Activated T-helper 2 cell treated with anti-CD3 and anti-CD28 coated beads, Interferon-gamma antibody, Interleukin-2, Interleukin-4, amounts not matched to agents 10 μg/mL and 5 μg/mL and 100 μg/mL, durations not matched to agents 14 hours and 24 hours and 36 hours (primary cell): ENCODE measurements at regions not wholly inside any gene's neighbourhood (a gene's known extent, or its start where the extent isn't known, plus 50 kb on each side); places are given as distances from the start of the nearest gene placed in this dataset.

Source experiments
- DNase-seq: peaks from one replicate; pipeline ENCODE4 v3.0.0; 2021; ENCODE audit warnings: low spot score
- H3K27ac Mint-ChIP-seq: one replicate; pipeline ENCODE4 v1.8.0; 2021; ENCODE audit warnings: mixed read lengths
- H3K27me3 Mint-ChIP-seq: one replicate; pipeline ENCODE4 v1.8.0; 2021; ENCODE audit warnings: low read depth, mixed read lengths
- H3K36me3 Mint-ChIP-seq: one replicate; pipeline ENCODE4 v1.8.0; 2021; ENCODE audit warnings: low read depth, mixed read lengths
- H3K4me1 Mint-ChIP-seq: one replicate; pipeline ENCODE4 v1.8.0; 2021; ENCODE audit warnings: low read depth, mixed read lengths
- H3K4me3 Mint-ChIP-seq: one replicate; pipeline ENCODE4 v1.8.0; 2021; ENCODE audit warnings: low read depth, mild to moderate bottlenecking, moderate library complexity, mixed read lengths
- H3K9me3 Mint-ChIP-seq: one replicate; pipeline ENCODE4 v1.8.0; 2021; ENCODE audit warnings: mixed read lengths
- intact Hi-C: fragments of 100-400 bp; cut with micrococcal nuclease; formaldehyde crosslinking; loops from one replicate; pipeline ENCODE4 v1.15.1; 2023

DNA sequence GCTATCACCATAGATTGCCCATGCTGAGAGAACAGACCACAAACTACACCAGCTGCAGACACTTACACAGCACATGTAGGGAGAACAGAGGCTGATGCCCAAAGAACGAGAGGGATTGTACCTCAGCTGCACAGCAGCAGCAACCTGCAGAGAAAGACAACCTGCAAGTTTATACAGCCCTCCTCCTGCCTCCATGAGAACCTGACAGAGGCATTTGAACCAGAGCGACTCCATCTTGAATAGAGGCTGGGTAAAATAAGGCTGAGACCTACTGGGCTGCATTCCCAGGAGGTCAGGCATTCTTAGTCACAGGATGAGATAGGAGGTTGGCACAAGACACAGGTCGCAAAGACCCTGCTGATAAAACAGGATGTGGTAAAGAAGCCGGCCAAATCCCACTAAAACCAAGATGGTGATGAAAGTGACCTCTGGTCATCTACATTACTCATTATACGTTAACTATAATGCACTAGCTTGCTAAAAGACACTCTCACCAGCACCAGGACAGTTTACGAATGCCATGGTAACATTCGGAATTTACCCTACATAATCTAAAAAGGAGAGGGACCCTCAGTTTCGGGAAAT is 262.4 kb upstream of the HMGA2 start:
- intact Hi-C loops = no loop called here
- Mint-ChIP-seq H3K27ac (no peak overlapping the region), H3K4me3 (no peak overlapping the region), H3K36me3 (no peaks in the 10 kb centered on the region), H3K4me1 (peaks cover 2% of the 10 kb centered on the region), H3K9me3 (no peaks in the 10 kb centered on the region), H3K27me3 (peaks cover 12% of the 10 kb centered on the region)
- no peak for DNase-seq

DNA sequence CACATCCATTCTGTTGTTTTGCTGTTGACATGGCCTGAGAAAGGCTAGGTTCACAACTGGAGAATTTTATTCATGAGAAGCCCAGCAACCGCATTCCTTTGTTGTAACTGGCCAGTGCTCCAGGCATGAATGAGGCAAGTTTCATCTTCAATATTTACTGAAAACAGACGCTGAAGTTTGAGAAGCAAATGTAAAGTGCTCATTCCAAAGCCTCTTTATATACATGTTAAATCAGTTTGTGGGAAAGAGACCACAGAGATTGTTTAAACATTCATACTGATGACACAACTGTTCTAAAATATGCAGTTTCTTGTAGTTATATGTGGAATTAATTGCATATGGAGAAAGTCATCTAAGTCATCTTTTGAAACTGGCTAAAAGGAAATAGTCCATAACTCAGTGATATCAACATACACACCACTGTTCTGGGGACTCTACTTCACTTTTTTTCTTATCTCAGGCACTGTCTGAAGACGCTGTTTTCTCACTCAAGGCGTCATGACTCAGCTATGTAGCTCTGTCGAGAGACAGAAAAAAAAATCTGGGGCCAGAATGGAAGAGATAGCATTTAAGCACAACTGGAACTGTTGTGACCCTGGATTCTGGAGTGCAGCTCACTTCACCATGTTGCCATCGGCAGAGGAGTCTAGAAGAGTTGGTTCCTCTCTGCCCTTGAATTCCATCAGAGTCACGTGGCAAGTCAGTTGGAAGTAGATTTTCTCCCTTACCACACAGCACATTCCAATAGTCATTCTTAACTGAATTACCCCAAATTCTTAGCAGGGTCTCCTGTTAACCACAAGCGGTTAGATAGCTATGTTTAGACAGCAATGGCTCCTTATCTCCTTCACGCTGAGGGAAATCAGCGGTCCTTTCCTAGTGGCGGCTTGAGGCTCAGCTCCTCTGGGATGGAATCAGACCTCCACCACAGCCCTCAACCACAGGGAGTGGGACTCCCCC is 258.4 kb upstream of the HMGA2 start:
- Mint-ChIP-seq H3K9me3 (no peaks in the 10 kb centered on the region), H3K27ac (no peak overlapping the region), H3K4me3 (no peak overlapping the region), H3K4me1 (no peaks in the 10 kb centered on the region), H3K36me3 (no peaks in the 10 kb centered on the region), H3K27me3 (peaks cover 14% of the 10 kb centered on the region)
- DNase-seq = no peak
- intact Hi-C loops = no loop called here

DNA sequence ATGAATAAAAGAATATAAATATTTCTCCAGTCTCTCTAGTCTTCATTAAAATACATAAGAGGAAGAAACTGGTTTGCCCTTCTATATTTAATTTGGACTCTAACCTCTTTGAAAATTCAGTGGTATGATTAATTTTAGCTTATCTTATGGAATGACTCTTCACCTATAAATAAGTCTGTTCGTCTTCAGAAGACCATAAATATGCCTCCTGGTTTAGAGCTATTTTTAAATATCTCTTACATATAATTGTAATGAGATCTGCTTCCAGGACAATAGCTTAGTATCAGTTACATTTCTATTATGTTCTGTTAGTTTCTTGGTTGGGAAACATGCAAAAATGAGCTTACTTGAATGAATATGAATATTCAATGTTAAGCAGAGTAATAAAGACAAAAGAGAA is 257.5 kb upstream of the HMGA2 start:
- DNase-seq = no peak
- no peak overlapping the region for H3K27ac Mint-ChIP-seq
- no peak overlapping the region for H3K4me3 Mint-ChIP-seq
- no peaks in the 10 kb centered on the region for H3K4me1 Mint-ChIP-seq
- peaks cover 14% of the 10 kb centered on the region for H3K27me3 Mint-ChIP-seq
- intact Hi-C loops = no loop called here
- H3K9me3 Mint-ChIP-seq = no peaks in the 10 kb centered on the region
- H3K36me3 Mint-ChIP-seq = no peaks in the 10 kb centered on the region

DNA sequence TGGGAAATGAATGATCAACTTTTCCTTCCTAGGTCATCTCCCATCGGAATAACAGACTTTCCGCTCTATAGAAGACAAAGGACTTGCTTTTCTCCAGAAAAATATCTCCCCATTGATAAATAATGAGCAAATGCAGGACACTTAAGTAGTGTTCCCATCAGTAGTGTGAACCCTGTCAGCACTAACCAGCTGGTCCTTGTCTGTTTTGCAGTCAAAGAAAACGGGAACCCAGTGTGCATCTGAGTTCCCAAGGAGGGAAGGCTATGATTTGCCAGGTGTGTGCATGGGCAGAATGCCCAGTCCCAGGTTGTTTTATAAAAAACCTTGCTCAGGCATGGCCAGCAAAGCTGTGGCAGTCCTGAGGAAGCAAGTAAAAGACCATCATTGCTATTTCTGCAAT is 256.5 kb upstream of the HMGA2 start:
- Mint-ChIP-seq H3K27ac (no peak overlapping the region), H3K36me3 (no peaks in the 10 kb centered on the region), H3K4me3 (no peak overlapping the region), H3K9me3 (no peaks in the 10 kb centered on the region), H3K27me3 (peaks cover 13% of the 10 kb centered on the region), H3K4me1 (no peaks in the 10 kb centered on the region)
- intact Hi-C loops = no loop called here
- no peak for DNase-seq

DNA sequence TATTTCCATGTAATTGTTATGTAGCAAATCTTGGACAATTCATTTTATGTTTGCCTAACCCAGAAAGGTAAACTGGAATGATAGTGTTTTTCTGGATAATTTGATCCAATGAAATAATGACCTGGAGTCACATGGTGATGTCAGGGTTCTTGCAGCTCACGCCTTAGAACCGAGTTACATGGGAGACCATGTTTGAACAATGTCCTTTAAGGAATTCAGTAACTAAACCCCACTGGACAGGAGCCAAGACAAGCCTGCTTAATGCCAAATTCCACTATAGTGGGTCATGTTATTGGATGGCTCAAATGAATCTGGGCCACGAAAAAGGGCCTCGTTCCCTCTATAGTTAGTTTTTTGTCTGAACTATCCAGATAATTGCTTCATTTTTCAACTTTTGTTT is 255.8 kb upstream of the HMGA2 start:
- Mint-ChIP-seq H3K4me3 (no peak overlapping the region), H3K9me3 (peaks cover 3% of the 10 kb centered on the region), H3K27me3 (peaks cover 13% of the 10 kb centered on the region), H3K36me3 (no peaks in the 10 kb centered on the region), H3K4me1 (no peaks in the 10 kb centered on the region), H3K27ac (no peak overlapping the region)
- intact Hi-C loops = no loop called here
- DNase-seq = no peak

DNA sequence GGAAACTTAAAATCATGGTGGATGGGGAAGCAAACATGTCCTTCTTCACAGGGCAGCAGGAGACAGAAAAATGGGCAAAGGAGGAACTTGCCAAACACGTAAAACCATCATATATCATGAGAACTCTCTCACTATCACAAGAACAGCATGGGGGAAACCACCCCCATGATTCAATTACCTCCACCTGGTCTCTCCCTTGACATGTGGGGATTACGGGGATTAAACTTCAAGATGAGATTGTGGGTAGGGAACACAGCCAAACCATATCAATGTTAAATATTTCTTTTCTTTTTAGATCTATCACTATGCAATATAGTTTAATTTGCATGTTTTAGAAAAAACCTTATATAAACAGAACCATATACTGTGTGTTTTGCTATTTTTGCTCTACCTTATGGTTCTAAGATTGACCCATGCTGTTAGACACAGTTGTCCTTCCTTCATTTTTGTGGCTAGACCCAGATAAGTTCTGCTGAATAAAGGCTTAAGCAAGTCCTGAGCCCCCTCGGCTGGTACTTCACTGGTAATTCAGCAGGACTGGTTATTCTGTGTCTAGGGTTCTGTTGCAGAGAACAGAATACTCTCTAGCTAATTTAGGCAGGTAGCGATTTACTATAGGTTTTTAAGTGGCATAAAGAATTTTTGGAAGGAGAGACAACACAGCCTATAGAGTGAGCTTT is 253.7 kb upstream of the HMGA2 start:
- H3K27me3 Mint-ChIP-seq = peaks cover 11% of the 10 kb centered on the region
- DNase-seq = no peak
- no peaks in the 10 kb centered on the region for H3K36me3 Mint-ChIP-seq
- H3K27ac Mint-ChIP-seq = no peak overlapping the region
- H3K9me3 Mint-ChIP-seq = peaks cover 16% of the 10 kb centered on the region
- intact Hi-C loops = no loop called here
- H3K4me1 Mint-ChIP-seq = no peaks in the 10 kb centered on the region
- no peak overlapping the region for H3K4me3 Mint-ChIP-seq

DNA sequence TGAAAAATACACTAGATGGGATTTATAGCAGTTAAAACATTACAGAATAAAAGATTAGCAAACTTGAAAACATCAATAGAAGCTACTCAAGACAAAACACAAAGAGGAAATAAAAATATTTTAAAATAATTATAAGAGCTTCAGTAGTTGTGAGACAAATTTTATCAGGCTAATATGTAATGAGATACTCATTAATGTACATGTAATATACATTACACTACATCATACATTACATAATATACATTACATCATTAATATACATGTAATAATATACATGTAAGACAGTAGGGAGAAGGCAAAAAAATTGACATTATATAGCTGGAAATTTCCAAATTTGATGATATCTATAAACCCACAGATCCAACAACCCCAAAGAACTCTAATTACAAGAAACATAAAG is 249.4 kb upstream of the HMGA2 start:
- no peaks in the 10 kb centered on the region for H3K4me1 Mint-ChIP-seq
- intact Hi-C loops = no loop called here
- peaks cover 16% of the 10 kb centered on the region for H3K9me3 Mint-ChIP-seq
- no peak overlapping the region for H3K4me3 Mint-ChIP-seq
- no peaks in the 10 kb centered on the region for H3K36me3 Mint-ChIP-seq
- no peak for DNase-seq
- H3K27ac Mint-ChIP-seq = no peak overlapping the region
- no peaks in the 10 kb centered on the region for H3K27me3 Mint-ChIP-seq

DNA sequence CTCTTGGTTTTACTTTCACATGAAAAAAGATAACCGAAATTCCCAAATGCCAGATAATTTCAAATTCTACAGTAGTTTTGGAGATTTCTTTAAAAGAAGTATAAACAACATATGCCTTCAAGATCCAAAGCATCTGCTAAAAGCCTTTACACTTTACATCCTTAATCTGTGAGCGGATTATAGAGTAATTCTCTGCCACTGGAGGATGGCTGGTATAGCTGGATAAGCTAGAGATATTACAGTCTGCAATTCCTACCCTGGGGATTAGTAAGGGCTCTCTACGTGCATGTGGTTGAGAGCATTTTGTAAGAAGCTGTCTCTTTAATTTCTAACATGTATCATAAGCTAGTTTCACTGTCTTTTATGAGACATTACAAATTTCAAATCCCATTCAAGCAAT is 240.3 kb upstream of the HMGA2 start:
- intact Hi-C loops = no loop called here
- no peak overlapping the region for H3K27ac Mint-ChIP-seq
- no peak overlapping the region for H3K4me3 Mint-ChIP-seq
- H3K27me3 Mint-ChIP-seq = no peaks in the 10 kb centered on the region
- H3K9me3 Mint-ChIP-seq = no peaks in the 10 kb centered on the region
- no peaks in the 10 kb centered on the region for H3K4me1 Mint-ChIP-seq
- DNase-seq = no peak
- H3K36me3 Mint-ChIP-seq = no peaks in the 10 kb centered on the region

DNA sequence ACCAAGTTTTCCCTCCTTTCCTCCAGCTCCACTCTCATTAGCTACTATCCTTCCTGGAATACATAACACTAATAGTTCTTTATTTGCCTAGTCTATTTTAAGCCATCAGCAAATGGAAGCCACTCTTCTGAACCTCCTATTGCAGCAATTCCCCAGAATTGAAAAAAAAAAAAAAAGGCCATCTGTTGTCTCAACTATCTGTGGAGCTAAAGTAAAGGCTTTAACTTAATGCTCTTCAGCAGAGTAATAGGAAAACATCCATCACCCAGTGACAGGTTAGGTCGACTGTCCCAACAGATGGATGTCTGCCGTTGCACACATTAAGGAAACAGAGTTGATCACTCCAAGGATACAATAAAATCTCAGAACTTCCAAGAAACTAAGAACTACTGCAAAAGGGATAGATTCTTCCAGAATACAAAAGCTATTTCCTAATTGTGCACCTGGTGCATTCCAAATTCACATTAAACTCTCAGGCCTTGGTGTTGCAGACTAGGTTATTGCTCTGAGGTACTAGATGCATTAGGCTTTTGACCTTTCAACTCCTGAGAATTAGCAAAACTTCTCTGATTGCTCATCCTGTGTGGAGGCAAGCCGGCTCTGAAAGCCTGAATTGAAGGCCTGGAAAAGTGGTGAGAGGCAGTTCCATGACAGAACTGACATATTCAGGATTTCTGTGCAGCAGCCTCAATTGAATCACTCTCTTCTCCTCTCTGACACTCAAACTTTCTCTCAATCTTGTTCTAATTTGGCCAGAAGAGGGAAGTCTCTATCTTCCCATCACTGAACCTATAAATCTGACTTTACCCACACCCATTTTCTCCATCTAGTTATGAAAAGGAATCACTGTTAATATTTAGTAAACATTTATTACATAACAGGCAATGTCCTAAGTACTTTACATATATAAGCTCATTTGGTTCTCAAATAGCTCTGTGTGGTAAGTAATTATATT is 238.4 kb upstream of the HMGA2 start:
- intact Hi-C loops = no loop called here

DNA sequence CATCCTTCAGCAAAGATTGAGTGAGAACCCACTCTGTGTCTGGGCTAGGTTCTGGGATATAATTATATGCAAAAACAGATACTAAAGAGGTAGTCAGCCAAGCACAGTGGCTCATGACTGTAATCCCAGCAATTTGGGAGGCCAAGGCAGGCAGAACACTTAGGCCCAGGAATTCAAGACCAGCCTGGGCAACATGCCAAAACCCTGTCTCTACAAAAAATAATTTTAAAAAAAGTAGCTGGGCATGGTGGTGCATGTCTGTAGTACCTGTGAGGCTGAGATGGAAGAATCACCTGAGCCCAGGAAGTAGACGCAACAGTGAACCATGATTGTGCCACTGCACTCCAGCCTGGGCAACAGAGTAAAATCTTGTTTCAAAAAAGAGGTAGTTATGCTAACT is 237.5 kb upstream of the HMGA2 start:
- Mint-ChIP-seq H3K36me3 (no peaks in the 10 kb centered on the region), H3K4me3 (no peak overlapping the region), H3K27me3 (no peaks in the 10 kb centered on the region), H3K4me1 (no peaks in the 10 kb centered on the region), H3K27ac (no peak overlapping the region), H3K9me3 (no peaks in the 10 kb centered on the region)
- intact Hi-C loops = no loop called here
- DNase-seq = no peak

More for the DNA sequence above, 238.4 kb upstream of the HMGA2 start:
- DNase-seq = no peak
- H3K9me3 Mint-ChIP-seq = no peaks in the 10 kb centered on the region
- H3K27me3 Mint-ChIP-seq = no peaks in the 10 kb centered on the region
- no peak overlapping the region for H3K27ac Mint-ChIP-seq
- no peak overlapping the region for H3K4me3 Mint-ChIP-seq
- no peaks in the 10 kb centered on the region for H3K4me1 Mint-ChIP-seq
- H3K36me3 Mint-ChIP-seq = no peaks in the 10 kb centered on the region

DNA sequence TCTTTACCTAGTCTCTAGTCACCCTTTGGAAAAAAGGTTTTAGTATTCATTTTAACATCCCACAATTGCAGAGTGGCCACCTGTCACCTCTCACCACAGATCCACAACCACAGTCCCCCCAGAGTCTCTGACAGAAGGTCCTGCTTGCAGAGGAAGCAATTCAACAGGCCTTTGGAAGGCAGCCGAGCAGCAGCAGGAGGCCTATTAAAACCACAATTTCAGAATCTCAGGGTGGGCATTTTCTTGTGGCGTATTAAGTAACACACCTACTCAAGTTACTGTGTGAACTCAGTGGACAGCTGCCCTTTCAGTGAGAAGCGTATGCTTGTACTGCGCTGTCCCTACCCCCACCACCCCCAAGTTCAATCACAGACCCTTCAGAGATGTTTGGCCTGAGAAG is 234.0 kb upstream of the HMGA2 start:
- Mint-ChIP-seq H3K27me3 (peaks cover 4% of the 10 kb centered on the region), H3K36me3 (no peaks in the 10 kb centered on the region), H3K27ac (no peak overlapping the region), H3K4me1 (no peaks in the 10 kb centered on the region), H3K4me3 (no peak overlapping the region), H3K9me3 (no peaks in the 10 kb centered on the region)
- intact Hi-C loops = no loop called here
- DNase-seq = no peak

DNA sequence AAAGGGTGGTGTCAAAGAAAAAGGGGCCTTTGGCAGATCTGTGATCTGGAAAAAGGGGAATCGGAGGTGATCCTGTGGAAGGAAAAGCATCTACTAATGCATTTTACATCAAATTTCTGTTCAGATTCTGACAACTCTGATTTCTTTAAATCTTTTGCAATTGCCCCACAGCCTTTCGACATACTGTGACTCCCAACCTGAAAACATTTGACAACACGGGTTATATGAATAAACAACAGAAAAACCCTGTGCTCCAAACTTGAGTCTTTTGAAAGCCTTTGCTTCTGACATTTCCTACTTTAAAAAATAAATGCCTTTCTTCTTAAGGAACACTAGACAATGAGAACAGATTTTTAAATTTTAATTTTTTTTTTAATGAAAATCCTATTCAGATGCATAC is 231.9 kb upstream of the HMGA2 start:
- no peak overlapping the region for H3K27ac Mint-ChIP-seq
- intact Hi-C loops = no loop called here

More for the DNA sequence above, 231.9 kb upstream of the HMGA2 start:
- Mint-ChIP-seq H3K9me3 (no peaks in the 10 kb centered on the region), H3K36me3 (no peaks in the 10 kb centered on the region), H3K27me3 (peaks cover 4% of the 10 kb centered on the region), H3K4me3 (no peak overlapping the region), H3K4me1 (no peaks in the 10 kb centered on the region)
- no peak for DNase-seq
